GM21381 (cell line): ENCODE measurements at regions not wholly inside any gene's neighbourhood (a gene's known extent, or its start where the extent isn't known, plus 50 kb on each side); places are given as distances from the start of the nearest gene placed in this dataset.

Experiments
- ATAC-seq: cut with Tn5 transposase; IDR thresholded peaks from one replicate; pipeline ENCODE4 v1.9.1; 2021; ENCODE audit warnings: mild to moderate bottlenecking, moderate library complexity; ENCODE audit not compliant: unreplicated experiment

DNA sequence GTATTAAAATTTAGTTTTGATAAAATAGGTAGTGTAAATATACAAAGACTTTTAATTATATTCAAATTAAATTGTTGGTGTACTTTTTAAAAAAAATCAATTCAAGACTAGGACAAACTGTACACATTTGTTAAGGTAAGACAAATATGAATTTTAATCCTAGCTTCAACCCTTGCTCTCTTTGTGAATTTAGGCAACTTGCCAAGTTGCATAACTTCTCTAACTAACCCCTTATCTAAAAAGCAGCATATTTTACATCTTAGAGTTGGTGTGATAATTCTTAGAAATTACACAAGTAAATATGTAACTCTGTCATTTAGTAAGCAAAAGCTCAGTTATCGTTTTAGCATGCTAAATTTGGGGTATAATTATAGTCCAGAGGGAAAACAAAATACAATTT is 78.1 kb upstream of the FSTL5 start:
- no peak for ATAC-seq

DNA sequence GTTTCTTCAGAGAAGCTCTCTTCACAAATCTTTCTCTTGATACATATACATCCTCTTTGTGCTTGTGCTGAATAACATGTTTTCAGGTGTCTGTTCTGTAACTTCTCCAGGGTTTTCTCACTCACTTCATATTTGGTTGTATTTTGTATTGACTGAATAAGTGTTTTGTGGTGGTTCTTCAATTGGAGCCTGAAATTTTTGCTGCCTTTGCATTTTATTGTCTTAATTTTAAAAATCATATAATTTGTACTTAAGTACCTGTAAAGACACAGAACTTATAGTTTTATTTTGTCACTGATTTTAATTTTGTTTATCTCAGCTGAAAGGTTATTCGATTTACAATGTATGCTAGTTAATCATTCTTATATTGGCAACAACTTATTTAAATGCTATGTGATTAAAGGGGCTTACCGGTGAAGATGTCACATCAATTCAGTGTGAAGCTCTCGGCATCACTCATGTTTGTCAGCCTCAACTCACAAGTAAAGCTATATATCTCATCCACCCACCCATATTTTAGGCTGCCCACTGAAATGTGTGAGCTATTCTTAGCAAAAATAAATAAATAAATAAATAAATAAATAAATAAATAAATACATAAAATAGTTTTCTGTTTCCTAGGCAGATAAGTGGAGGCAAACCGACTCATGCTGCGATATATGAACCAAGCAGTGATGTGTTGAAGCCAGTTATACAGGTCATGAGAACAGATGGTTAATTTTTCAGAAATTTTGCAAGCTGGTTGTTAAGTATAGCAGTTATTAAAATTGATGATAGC is 76.4 kb upstream of the FSTL5 start:
- ATAC-seq, result no peak

DNA sequence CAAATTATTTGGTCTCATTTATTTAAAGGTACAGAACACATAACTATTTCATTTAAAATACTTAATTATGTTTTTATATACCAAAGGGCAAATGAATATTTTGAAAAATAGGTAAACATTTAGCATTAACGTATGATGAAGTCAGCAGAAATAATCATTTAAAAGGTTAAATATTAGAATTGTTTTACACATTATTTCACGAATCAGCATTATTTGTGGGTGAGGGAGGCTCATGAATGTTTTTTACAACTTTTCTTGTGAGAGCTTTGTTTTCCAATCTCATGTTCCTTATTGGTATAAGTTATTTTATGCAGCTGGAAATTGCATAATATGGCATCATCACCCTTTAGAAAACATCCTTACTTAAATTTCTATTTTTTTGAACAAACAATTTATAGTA is 73.9 kb upstream of the FSTL5 start:
- no peak for ATAC-seq

DNA sequence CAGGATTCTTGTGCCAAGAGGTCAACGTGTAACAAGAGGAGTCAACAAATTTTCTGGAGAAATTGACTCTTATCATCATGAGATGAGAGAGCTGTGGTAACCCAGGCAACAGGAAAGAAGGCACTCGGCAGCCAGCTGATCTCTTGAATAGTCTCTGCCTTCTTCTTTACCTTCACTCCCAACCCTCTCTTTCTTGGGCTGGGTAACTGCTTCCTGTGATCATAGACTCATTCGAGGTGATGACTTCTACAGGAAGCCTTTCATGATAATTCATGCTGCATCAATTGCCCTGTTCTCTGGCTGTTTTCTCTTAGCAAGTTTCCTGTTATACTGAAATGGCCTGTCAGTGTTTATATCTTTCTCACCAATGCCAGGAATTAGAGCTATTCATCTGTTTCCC is 70.8 kb upstream of the FSTL5 start:
- no peak for ATAC-seq

DNA sequence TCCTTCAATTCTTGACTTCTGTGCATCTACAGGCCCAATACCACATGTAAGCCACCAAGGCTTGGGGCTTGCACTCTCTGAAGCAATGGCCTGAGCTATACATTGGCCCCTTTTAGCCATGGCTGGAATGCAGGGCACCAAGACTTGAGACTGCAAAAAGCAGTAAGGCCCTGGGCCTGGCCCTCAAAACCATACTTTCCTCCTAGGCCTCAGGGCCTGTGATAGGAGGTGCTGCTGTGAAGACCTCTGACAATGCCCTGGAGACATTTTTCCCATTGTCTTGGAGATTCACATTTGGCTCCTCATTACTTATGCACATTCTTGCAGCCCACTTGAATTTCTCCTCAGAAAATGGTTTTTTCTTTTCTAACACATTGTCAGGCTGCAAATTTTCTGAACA is 68.5 kb upstream of the FSTL5 start:
- no peak for ATAC-seq

DNA sequence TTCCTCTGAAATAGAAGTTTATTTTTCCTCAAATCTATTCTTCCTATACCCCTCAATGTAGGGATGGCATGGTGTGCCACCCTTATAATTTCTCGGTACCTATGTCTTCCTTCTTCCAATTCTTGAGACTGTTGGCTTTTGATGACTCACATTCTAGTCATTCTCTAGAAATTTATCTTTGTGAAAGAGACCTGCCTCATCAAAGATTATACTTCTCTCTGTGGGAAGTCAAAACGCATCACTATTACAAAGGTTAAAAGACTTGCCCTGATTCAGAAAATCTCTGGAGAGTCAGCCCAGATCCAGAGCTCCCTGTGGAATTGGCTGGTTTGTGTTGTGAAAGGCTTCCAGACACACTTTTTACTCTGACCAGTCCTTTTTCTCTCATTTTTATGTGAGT is 65.9 kb upstream of the FSTL5 start:
- no peak for ATAC-seq

DNA sequence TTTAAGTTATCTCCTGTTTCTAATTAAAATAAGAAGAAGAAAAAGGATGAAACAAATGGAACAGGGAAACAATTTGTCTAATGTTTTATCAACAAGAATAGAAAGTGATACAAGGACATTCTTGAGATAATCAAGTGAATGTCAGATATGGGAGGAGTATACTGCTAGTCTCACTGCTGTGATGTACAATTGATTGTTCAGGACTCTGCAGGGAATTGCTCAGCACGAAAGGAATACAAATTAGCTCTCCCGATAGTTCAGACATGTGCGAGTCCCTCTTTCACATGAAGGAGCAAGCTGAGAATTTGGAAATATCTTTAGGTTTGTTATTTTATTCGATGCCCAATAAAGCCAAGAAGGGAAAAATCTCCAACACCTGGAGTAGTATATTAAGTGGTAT is 57.3 kb upstream of the FSTL5 start:
- no peak for ATAC-seq
